Hippocampal formation (tissue), 2 donors: ENCODE measurements at regions not wholly inside any gene's neighbourhood (a gene's known extent, or its start where the extent isn't known, plus 50 kb on each side); places are given as distances from the start of the nearest gene placed in this dataset.
A peak's percentile ranks its signal among the peaks of the same experiment; 100 is the strongest.
"Not testable (repeated sequence)": the region's sequence is repeated elsewhere in the genome, so short reads cannot be mapped to it uniquely, and the experiment has no call there.

Source experiments
- DNase-seq, 2 donors: peaks; one replicate each; lab custom pipeline; 2025; lab: John Stamatoyannopoulos, UW

DNA sequence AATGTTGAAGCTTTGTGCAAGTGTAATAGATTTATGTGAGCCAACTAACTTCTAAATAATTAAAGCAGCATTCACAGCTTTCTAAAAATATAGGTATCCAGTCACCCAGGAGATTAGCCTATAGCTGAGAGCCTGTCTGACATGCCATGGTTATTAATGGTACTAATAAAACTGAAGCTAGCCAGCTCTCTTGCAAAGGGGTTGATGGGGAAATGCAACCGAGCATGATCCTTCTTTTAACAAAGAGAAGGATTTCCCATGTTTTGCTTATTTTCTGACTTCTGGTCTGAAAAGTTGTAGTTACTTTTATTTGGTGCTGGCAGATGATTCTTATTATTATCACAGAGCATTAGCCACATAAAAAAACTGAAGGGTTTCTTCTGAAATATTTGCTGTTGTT lies 488.7 kb upstream of the CYLC2 start:
- no peak for DNase-seq

DNA sequence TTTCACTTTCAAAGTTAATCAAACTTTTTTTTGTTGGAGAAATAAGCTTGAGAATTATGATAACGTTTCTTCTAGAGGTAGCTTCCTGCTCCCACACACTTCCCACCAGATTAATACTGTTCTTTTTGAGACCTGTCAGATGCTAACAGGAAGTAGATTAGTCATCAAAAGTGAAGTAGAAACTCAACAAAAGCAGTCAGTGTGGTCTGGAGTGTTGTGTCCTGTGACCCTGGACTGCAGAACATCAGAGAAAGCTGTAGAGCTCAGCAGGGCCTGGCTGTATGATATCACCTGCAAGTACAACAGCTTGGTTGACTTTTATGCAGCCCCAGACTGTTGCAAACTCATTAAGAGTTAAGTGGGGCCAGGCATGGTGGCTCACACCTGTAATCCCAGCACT lies 495.7 kb upstream of the CYLC2 start:
- no peak for DNase-seq

DNA sequence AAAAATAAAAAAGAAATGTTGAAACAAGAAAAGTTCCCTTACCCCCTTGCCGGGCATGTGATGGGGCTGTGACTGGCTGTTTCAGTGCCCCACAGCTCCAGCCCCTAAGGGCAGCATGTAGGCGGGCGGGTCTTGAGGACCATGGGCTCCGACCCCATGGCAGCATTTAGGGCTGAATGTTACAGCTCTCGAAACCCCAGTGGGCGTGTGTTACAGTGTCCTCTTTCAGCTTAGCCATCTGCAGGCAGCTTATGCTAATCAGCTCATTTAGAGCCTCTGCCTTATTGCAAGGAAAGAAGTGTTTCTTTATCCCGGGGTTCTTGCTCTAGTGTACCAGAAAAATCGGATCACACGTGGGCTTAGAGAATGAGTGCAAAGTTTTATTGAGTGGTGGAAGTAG lies 497.4 kb upstream of the CYLC2 start:
- DNase-seq, result no peak

DNA sequence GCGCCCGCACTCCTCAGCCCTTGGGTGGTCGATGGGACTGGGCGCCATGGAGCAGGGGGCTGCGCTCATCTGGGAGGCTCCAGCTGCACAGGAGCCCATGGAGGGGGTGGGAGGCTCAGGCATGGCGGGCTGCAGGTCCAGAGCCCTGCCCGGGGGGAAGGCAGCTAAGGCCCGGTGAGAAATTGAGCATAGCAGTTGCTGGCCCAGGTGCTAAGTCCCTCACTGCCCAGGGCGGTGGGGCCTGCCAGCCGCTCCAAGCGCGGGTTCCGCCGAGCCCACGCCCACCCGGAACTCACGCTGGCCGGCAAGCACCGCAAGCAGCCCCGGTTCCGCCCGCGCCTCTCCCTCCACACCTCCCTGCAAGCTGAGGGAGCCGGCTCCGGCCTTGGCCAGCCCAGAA lies 508.2 kb upstream of the CYLC2 start:
- DNase-seq, result not testable (repeated sequence)

DNA sequence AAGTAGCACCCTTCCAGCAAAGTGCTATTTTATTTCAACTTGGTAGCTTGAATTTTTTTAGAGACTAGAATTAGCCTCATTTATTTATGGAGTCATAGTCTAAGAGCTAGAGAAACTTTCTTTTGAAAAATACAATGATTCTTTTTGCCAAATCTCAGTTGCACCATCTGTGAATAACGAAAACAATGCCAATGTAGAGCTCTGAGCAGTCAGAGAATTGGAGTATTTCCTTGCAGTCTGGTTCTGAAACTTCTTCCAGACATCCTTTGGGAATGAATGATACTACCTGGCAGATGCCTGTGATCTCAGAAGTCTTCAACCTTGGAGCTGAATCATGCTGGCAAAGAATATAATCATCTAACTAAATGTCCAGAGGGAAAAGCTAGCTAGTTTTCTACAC lies 511.5 kb upstream of the CYLC2 start:
- DNase-seq, result peak in 1 of 2 donors; percentile 11

DNA sequence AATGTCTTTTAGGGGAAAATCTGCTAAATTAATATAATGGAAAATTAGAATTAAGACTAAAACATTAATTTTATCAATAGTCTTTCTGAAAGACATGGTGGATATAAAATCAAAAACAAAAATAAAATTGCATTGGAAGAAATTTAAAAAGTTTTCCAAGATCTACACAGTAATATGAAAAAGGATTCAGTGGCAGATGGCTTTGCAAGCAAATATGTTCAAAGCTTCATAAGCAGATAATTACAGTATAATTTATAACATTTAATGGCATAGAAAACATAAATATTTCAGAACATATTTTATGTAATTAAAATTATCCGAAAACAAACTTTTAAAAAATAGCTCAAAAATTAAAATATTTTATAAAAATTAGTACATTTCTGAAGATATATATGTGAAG lies 512.4 kb upstream of the CYLC2 start:
- DNase-seq, result no peak

DNA sequence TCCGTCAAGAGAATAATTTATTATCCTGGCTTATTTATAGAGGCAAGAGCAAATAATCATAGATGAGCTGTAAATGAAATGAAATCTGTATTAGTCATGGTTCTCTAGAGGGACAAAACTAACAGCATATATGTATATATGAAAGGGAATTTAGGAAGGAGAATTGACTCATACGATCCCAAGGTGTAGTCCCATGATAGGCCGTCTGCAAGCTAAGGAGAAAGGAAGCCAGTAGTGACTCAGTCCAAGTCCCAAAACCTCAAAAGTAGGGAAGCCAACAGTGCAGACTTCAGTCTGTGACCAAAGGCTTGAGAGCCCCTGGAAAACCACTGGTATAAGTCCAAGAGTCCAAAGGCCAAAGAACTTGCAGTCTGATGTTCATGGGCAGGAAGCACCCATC lies 515.9 kb upstream of the CYLC2 start:
- no peak for DNase-seq

DNA sequence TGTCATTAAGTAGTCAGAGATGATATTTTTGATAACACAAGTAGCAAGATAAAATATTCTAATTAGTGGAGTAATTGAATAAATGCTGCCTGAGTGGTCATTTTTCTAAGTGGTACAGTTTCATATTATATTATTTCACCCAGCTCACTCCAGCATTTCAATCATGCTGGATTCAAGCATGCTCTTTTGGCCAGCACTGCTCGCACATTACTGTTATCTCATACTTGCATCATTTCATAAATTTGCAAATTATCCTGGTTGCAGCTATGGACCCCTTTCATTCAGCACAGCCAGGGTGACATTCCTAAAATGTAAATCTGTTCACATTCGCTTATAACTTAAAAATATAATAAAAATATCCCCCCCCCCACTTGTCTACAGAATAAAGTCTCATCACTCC lies 520.8 kb upstream of the CYLC2 start:
- DNase-seq, result no peak

DNA sequence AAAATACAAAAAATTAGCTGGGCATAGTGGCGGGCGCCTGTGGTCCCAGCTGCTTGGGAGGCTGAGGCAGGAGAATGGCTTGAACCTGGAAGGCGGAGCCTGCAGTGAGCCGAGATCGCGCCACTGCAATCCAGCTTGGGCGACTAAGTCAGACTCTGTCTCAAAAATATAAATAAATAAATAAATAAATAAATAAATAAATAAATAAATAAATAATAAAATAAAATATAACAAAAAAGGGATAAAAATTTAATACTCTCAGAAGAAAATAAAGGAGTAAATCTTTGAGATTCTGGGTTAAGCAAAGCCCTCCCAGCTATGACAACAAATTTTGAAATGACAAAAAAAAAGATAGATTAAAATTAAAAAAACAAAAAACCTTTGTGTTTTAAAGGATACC lies 525.7 kb upstream of the CYLC2 start:
- not testable (repeated sequence) for DNase-seq

DNA sequence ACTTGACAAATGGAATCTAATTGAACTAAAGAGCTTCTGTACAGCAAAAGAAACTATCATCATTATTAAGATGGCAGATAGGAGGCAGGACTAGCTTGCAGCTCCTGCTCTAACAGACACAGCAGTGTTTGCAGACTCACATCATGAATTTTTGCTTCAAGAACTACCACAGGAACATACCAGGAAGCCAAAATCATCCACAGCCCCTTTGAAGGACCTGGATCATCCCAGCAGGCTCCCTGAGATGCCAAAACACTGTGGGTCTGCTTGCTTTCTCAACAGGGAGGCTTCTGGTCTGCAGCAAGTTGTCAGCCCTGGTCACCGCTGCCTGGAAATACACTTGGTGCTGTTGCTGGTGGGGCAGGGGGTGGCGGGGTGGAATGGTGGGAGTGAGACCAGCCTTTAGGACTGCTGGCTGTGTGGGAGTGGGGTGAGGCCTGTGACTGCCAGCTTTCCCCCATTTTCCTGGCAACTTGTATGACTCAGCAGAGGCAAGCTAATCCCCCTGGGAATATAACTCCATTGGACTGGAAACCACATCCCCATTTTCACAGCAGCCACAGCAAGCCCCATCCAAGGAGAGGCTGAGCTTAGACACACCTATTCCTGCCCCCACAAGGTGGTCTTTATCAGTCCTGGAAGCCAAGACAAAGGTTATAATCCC lies 533.8 kb upstream of the CYLC2 start:
- no peak for DNase-seq

DNA sequence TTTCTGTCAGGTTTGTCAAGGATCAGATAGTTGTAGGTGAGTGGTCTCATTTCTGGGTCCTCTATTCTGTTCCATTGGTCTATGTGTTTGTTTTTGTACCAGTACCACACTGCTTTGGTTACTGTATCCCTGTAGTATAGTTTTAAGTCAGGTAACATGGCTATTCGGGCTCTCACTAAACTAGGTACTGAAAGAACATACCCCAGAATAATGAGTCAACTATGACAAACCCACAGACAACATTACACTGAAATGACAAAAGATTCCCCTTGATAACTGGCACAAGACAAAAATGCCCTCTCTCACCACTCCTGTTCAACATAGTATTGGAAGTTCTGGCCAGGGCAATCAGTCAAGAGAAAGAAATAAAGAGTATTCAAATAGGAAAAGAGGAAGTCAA lies 535.3 kb upstream of the CYLC2 start:
- no peak for DNase-seq

DNA sequence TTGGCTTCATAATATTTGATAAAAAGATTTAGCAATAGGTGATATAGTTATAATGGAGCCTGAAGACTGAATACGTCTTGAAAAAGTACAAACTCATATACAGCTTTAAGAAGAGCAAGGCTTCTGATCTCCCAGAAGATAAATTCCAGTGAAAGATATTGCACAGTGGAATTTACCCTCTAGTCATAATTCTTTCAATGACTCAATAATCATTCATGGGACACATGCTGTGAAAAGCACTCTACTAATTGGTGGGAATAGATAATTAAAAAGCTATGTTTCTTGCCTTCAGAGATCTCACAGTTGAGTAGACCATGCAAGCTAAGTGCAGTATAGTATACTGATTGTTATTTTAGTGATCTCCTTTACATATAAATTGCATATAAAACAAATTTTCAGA lies 538.6 kb upstream of the CYLC2 start:
- DNase-seq, result no peak

DNA sequence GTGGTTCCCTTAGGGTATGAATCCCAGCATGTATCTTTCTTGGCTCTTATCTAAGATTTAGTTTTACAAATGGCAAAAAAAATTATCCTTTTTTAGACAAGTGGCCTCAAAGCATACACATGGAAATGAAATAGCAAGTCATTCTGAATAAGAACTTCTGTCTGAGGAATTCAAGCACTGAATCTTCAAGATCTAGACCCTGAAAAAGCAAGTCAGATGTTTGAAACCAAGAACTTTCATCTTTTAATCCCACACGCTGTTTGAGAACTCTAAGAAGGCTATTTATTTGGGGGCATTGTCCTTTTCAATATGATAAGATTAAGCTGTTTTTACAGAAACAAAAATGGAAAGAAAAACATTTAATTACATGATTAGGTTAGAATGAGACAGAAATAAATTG lies 549.2 kb upstream of the CYLC2 start:
- no peak for DNase-seq

DNA sequence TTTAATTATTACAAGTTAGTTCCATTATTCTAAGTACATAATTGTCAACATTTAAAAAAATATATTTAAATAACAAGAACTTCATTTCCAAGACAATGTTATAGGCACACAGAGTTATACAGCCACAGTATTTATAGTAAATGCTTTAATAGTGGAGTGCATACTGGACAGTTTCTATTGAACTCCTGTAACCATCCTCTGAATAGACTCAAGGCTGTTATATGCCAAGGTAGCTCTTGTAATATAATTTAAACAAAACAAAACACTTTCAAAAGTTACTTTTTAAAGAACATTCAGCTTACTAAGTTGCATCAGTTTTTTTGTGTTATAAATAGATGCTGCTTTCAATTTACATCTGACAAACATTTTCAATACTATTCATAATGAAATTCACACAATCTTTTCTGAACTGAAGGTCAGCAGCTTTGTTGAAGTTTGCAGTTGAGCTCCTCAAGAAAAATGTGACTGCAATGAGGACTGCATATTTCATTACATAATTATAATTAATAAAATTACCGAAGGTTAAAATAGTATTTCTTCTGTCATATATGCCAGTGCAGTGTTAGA lies 549.9 kb upstream of the CYLC2 start:
- DNase-seq, result no peak

DNA sequence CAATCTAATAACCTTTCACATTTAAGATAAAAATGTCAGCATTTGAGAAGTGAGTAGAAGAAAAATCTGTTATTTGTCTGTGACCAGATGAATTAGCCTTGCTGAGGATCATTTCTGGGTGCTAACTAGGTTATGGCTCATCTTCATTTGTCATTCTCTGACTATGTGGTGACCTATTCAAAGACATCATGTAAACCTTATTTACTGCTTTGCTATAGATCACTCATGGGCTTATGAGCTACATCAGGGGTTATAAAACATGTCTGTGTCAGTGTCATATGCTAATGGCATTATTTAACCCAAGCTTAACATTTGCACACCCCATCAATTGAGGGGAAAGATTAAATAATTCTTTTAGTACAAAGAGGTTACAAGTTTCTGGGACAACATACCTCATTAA lies 555.5 kb upstream of the CYLC2 start:
- DNase-seq, result no peak

DNA sequence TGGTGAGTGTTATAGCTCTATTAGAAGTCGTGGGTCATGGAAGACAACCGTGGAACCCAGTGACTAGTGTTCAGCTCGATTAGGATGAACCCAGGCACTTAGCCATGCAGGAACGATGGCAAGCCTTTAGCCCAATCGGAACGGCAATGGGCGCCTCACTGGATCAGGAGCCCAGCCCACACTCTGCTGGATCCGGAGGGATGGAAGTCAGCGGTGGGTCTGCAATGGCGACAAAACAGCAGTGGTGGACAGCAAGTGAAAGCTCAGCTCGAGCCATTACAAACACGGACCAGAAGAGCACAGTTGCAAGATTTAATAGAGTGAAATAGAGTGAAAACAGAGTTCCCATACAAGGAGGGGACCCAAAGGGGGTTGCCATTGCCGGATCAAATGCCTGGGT lies 558.5 kb upstream of the CYLC2 start:
- not testable (repeated sequence) for DNase-seq

DNA sequence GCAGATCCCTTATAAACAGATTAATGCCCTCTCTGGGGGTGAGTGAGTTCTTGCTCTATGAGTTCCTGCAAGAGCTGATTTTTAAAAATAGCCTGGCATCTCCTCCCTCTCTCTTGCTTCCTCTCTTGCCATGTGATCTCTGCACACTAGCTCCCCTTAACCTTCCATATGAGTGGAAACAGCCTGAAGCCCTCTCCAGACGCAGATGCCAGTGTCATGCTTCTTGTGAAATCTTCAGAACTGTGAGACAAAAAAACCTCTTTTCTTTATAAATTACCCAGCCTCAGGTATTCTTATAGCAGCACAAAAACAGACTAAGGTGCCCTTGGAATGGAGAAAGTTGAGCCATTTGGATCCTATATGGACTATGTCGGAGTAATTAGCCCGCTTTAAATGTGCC lies 559.7 kb upstream of the CYLC2 start:
- no peak for DNase-seq

DNA sequence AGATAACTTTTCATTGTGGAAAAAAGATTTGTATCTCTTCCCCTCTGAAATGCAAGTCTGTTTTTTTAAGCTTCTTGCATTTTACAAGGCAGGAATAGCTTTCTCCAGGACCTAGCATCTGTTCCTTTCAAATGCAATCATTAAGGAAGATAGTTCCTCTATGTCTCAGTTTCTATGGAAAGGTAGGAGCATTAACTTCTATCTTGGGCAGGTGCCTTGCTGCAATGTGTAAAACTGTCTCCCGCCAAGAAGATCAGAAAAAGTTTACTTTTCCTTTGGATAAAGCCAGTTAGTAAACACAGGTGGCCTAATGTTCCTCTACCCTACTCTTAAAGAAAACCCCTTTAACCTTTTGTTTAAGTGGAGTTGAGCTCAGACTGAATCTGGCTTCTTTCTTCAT lies 560.6 kb upstream of the CYLC2 start:
- no peak for DNase-seq

DNA sequence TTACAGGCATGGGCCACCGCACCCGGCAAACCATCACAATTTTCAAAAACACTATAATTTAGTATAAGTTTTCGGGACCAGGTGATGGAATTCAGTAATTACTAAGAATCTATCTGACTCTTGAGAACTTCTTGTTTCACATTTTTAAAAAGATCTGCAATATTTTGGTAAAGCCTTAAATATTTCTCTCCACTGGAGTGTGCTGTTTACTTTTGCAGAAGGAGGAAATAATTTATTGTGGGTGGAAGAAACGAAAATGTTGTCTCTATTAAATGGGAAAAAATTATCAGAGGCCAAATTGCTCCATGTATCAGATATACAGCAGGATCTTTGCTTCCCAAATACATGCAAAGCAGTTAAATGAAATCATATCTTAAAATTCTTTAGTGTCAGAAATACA lies 566.8 kb upstream of the CYLC2 start:
- DNase-seq, result no peak

DNA sequence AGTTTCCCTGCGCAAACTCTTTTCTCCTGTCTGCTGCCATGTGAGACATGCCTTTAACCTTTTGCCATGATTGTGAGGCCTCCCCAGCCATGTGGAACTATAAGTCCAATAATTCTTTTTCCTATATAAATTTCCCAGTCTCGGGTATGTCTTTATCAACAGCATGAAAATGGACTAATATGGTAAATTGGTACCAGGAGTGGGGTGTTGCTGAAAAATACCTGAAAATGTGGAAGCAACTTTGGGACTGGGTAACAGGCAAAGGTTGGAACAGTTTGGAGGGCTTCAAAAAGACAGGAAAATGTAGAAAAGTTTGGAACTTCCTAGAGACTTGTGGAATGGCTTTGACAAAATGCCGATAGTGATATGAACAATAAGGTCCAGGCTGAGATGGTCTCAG lies 578.9 kb upstream of the CYLC2 start:
- not testable (repeated sequence) for DNase-seq

DNA sequence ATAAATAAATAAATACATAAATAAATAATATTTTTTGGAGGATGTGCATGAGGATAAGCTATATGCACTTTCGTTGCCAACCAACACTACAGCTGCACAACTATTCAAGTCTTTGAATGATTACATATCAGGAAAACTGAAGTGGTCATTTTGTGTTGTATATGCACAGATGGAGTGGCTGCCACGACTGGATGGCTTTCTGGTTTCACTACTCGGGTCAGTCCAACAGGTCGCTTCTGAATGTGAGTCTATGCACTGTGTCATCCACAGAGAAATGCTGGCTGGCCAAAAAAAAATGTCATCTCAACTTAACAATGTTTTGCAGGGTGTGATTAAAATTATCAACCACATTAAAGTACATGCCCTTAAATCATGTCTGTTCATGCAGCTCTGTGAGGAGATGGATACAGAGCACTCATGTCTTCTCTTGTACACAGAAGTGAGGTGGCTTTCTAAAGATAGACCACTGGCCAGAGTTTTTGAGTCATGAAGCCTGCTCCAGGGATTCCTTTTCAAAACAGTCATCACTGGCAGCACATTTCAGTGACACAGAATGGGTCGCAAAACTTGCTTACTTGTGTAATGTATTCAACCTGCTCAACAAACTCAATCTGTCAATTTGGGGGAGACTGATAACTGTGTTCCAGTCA lies 589.8 kb upstream of the CYLC2 start:
- no peak for DNase-seq

DNA sequence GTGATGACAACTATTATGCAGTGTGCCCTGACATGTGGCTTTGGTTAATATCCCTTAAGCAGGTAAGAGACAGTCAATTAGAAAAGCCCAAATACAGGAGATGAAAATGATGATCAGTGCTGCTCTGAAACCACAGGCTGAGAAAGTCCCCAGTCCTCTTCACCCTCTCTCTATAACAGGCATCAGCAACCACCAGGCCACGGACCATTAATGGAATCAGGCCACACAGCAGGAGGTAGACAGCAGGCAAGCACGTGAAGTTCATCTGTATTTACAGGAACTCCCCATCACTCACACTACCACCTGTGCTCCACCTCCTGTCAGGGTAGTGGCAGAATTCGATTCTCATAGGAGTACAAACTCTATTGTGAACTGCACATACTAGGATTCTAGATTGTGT lies 591.6 kb upstream of the CYLC2 start:
- DNase-seq, result no peak

DNA sequence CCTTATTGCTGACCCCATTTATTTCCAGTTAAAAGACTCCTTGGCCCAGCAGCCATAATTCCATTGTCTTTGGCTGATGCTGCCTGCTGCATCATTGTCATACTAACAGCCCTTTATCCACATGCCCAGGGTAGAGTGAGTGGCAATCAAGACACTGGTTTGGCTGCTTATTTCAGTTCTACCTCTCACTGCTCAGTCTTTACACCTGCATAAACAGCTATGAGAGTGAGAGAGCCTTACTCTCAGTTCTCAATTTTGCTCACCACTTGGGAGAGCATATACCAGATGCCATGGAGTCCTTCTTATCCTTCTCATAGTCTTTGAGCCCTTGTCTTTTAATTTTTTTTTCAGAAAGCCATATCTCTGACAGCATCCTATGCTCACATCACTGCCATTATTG lies 596.9 kb upstream of the CYLC2 start:
- no peak for DNase-seq

DNA sequence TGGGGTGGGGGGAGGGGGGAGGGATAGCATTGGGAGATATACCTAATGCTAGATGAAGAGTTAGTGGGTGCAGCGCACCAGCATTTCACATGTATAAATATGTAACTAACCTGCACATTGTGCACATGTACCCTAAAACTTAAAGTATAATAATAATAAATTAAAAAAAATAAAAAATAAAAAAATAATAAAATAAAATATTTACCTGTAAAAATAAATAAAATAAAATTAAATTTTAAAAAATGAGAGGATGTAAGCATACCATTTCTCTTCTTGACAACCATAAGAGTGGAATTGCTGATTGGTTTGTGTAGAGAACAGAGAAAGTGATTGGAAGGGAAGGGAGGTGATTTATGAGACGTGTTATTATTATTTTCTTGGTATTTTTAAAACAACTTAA lies 609.5 kb upstream of the CYLC2 start:
- DNase-seq, result not testable (repeated sequence)
